GM23338 (cell line): ENCODE measurements at regions not wholly inside any gene's neighbourhood (a gene's known extent, or its start where the extent isn't known, plus 50 kb on each side); places are given as distances from the start of the nearest gene placed in this dataset.

Experiments
- ATAC-seq: fragments of 200-7000 bp; cut with Tn5 transposase; 3 replicates; pipeline ENCODE4 v1.9.1; 2020
- DNase-seq: peaks from one replicate; pipeline ENCODE4 v3.0.0-alpha.2; 2015; ENCODE audit warnings: low spot score
- H2AFZ ChIP-seq: fragments of 200-600 bp; sonication (generic); 2 replicates; pipeline ENCODE4 v1.8.0; 2016; ENCODE audit warnings: antibody characterized with exemption, mild to moderate bottlenecking, moderate library complexity
- H3F3A ChIP-seq: fragments of 200-600 bp; sonication (generic); replicated peaks from 2 replicates; pipeline ENCODE4 v1.8.0; 2017; ENCODE audit warnings: antibody characterized with exemption, mixed run types, low read depth
- H3K27ac ChIP-seq: fragments of 200-600 bp; sonication (generic); 2 replicates; pipeline ENCODE4 v1.6.1; 2016; ENCODE audit warnings: low read depth
- H3K27me3 ChIP-seq: fragments of 200-600 bp; sonication (generic); 2 replicates; pipeline ENCODE4 v1.8.0; 2016; ENCODE audit warnings: mild to moderate bottlenecking, mixed run types, moderate library complexity; ENCODE audit not compliant: insufficient read depth
- H3K36me3 ChIP-seq: fragments of 200-600 bp; sonication (generic); 2 replicates; pipeline ENCODE4 v1.8.0; 2016; ENCODE audit warnings: mild to moderate bottlenecking; ENCODE audit not compliant: insufficient read depth
- H3K4me1 ChIP-seq: fragments of 200-600 bp; sonication (generic); 2 replicates; pipeline ENCODE4 v1.8.0; 2016; ENCODE audit warnings: mild to moderate bottlenecking, moderate library complexity; ENCODE audit not compliant: insufficient read depth
- H3K4me2 ChIP-seq: fragments of 200-600 bp; sonication (generic); 2 replicates; pipeline ENCODE4 v1.7.1; 2017; ENCODE audit warnings: mixed run types
- H3K4me3 ChIP-seq: fragments of 200-600 bp; sonication (generic); 2 replicates; pipeline ENCODE4 v1.6.1; 2016; ENCODE audit warnings: mixed run types
- H3K79me2 ChIP-seq: fragments of 200-600 bp; sonication (generic); replicated peaks from 2 replicates; pipeline ENCODE4 v1.8.0; 2017; ENCODE audit warnings: mild to moderate bottlenecking; ENCODE audit not compliant: insufficient read depth
- H3K9me2 ChIP-seq: fragments of 200-600 bp; sonication (generic); 2 replicates; pipeline ENCODE4 v1.8.0; 2017; ENCODE audit not compliant: insufficient read depth
- H4K20me1 ChIP-seq: fragments of 200-600 bp; sonication (generic); replicated peaks from 2 replicates; pipeline ENCODE4 v1.8.0; 2017; ENCODE audit warnings: mild to moderate bottlenecking; ENCODE audit not compliant: insufficient read depth
- H3K27ac Mint-ChIP-seq: 2 replicates; pipeline ENCODE4 v1.8.0; 2020; ENCODE audit warnings: inconsistent platforms, mild to moderate bottlenecking, moderate library complexity, mixed read lengths
- H3K27me3 Mint-ChIP-seq: 3 replicates; pipeline ENCODE4 v1.8.0; 2022; ENCODE audit warnings: low read depth, mild to moderate bottlenecking, moderate library complexity, mixed read lengths, inconsistent platforms; ENCODE audit not compliant: insufficient read depth, poor library complexity
- H3K36me3 Mint-ChIP-seq: 3 replicates; pipeline ENCODE4 v1.8.0; 2021; ENCODE audit warnings: low read depth, mild to moderate bottlenecking, inconsistent platforms, moderate library complexity, mixed read lengths
- H3K4me1 Mint-ChIP-seq: 3 replicates; pipeline ENCODE4 v1.8.0; 2020; ENCODE audit warnings: mild to moderate bottlenecking, inconsistent platforms, mixed read lengths
- H3K4me3 Mint-ChIP-seq: 3 replicates; pipeline ENCODE4 v1.8.0; 2021; ENCODE audit warnings: moderate library complexity, mild to moderate bottlenecking, inconsistent platforms, mixed read lengths
- H3K9me3 Mint-ChIP-seq: 3 replicates; pipeline ENCODE4 v1.8.0; 2020; ENCODE audit warnings: moderate library complexity, mild to moderate bottlenecking, inconsistent platforms, mixed read lengths
- CREB1 ChIP-seq: fragments of 250-450 bp; sonication (Bioruptor Pico); IDR thresholded peaks from 2 replicates; pipeline ENCODE4 v1.5.0; 2020; ENCODE audit warnings: low read depth, mild to moderate bottlenecking, moderate library complexity
- CTCF ChIP-seq, 2 experiments: fragments of 200-600 bp in 1 of 2; sonication (generic) in 1 of 2; conservative IDR thresholded peaks; 2 replicates each; pipeline versions ENCODE4 v1.5.1 to v1.6.1; 2016 to 2017; ENCODE audit warnings: antibody characterized with exemption in 2 of 2, low read depth in 2 of 2, mild to moderate bottlenecking in 2 of 2, moderate library complexity in 1 of 2
- EZH2 ChIP-seq: fragments of 200-600 bp; sonication (generic); IDR thresholded peaks from one replicate; pipeline ENCODE4 v1.8.0; 2017; ENCODE audit warnings: antibody characterized with exemption, mild to moderate bottlenecking, low read depth; ENCODE audit not compliant: unreplicated experiment
- EZH2phosphoT487 ChIP-seq: fragments of 200-600 bp; sonication (generic); IDR thresholded peaks from one replicate; pipeline ENCODE4 v1.8.1; 2018; ENCODE audit warnings: antibody characterized with exemption; ENCODE audit not compliant: unreplicated experiment
- JUNB ChIP-seq: IDR thresholded peaks from one replicate; pipeline ENCODE4 v1.6.1; 2016; ENCODE audit warnings: antibody characterized with exemption; ENCODE audit not compliant: unreplicated experiment
- NANOG ChIP-seq: IDR thresholded peaks from 2 replicates; pipeline ENCODE4 v1.6.1; 2016; ENCODE audit warnings: antibody characterized with exemption, borderline replicate concordance
- POLR2AphosphoS5 ChIP-seq: IDR thresholded peaks from 2 replicates; pipeline ENCODE4 v1.6.1; 2016; ENCODE audit warnings: antibody characterized with exemption, low read depth
- STAT1 ChIP-seq: IDR thresholded peaks from one replicate; pipeline ENCODE4 v1.6.1; 2016; ENCODE audit warnings: antibody characterized with exemption; ENCODE audit not compliant: unreplicated experiment
- ZNF114 ChIP-seq: fragments of 250-450 bp; sonication (Bioruptor Pico); IDR thresholded peaks from 2 replicates; pipeline ENCODE4 v1.5.0; 2020; ENCODE audit warnings: mild to moderate bottlenecking, moderate library complexity
- ZNF331 ChIP-seq: fragments of 250-450 bp; sonication (Bioruptor Pico); IDR thresholded peaks from 2 replicates; pipeline ENCODE4 v1.5.0; 2020; ENCODE audit warnings: low read depth, mild to moderate bottlenecking, moderate library complexity
- ZNF462 ChIP-seq: fragments of 250-450 bp; sonication (Bioruptor Pico); IDR thresholded peaks from 2 replicates; pipeline ENCODE4 v1.5.0; 2020; ENCODE audit warnings: mild to moderate bottlenecking, moderate library complexity
- TF ChIP-seq, protein P1 (sequence below): IDR thresholded peaks from 2 replicates; pipeline ENCODE4 v1.6.1; 2016; ENCODE audit warnings: antibody characterized with exemption
- TF ChIP-seq, protein P2 (sequence below): IDR thresholded peaks from one replicate; pipeline ENCODE4 v1.6.1; 2018; ENCODE audit warnings: antibody characterized with exemption; ENCODE audit not compliant: unreplicated experiment

DNA sequence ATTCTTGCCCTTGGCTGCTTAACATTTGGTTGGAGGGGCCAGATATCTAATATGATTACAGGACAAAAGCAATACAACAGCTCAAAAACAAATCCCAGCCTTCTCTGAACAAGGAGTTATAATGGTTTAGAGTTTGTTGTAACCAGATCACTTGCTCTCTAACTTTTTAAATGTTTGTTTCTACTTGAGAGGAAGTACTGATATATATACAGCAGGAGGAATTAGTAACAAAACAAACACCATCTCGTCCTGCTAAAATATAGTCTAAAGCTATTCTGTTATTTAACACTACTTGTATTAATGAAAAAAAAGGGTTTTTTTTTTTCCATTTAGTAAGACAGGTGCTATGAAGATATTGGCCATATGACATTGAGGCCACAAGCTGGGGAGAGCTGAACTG, 60.9 kb upstream of the TMEM17 start:
- Mint-ChIP-seq H3K9me3 (no peaks in the 10 kb centered on the region), H3K27ac (no peak overlapping the region), H3K36me3 (no peaks in the 10 kb centered on the region), H3K4me1 (peaks cover 15% of the 10 kb centered on the region), H3K4me3 (no peak overlapping the region), H3K27me3 (peaks cover 8% of the 10 kb centered on the region)
- Histone ChIP-seq H3K9me2 (no peaks in the 10 kb centered on the region), H3K79me2 (no peaks in the 10 kb centered on the region), H3F3A (no peaks in the 10 kb centered on the region), H3K4me3 (no peak overlapping the region), H3K36me3 (no peaks in the 10 kb centered on the region), H3K4me2 (no peak overlapping the region), H4K20me1 (no peaks in the 10 kb centered on the region), H3K27me3 (peaks cover 20% of the 10 kb centered on the region), H2AFZ (no peak overlapping the region), H3K27ac (no peak overlapping the region), H3K4me1 (peaks cover 12% of the 10 kb centered on the region)
- DNase-seq (no peak), ATAC-seq (no peak)
- TF ChIP-seq, protein P1, sequence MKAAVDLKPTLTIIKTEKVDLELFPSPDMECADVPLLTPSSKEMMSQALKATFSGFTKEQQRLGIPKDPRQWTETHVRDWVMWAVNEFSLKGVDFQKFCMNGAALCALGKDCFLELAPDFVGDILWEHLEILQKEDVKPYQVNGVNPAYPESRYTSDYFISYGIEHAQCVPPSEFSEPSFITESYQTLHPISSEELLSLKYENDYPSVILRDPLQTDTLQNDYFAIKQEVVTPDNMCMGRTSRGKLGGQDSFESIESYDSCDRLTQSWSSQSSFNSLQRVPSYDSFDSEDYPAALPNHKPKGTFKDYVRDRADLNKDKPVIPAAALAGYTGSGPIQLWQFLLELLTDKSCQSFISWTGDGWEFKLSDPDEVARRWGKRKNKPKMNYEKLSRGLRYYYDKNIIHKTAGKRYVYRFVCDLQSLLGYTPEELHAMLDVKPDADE, result no peak
- TF ChIP-seq POLR2AphosphoS5, result no peak
- TF ChIP-seq ZNF114, result no peak
- no peak for TF ChIP-seq JUNB
- TF ChIP-seq STAT1, result no peak
- TF ChIP-seq, protein P2, sequence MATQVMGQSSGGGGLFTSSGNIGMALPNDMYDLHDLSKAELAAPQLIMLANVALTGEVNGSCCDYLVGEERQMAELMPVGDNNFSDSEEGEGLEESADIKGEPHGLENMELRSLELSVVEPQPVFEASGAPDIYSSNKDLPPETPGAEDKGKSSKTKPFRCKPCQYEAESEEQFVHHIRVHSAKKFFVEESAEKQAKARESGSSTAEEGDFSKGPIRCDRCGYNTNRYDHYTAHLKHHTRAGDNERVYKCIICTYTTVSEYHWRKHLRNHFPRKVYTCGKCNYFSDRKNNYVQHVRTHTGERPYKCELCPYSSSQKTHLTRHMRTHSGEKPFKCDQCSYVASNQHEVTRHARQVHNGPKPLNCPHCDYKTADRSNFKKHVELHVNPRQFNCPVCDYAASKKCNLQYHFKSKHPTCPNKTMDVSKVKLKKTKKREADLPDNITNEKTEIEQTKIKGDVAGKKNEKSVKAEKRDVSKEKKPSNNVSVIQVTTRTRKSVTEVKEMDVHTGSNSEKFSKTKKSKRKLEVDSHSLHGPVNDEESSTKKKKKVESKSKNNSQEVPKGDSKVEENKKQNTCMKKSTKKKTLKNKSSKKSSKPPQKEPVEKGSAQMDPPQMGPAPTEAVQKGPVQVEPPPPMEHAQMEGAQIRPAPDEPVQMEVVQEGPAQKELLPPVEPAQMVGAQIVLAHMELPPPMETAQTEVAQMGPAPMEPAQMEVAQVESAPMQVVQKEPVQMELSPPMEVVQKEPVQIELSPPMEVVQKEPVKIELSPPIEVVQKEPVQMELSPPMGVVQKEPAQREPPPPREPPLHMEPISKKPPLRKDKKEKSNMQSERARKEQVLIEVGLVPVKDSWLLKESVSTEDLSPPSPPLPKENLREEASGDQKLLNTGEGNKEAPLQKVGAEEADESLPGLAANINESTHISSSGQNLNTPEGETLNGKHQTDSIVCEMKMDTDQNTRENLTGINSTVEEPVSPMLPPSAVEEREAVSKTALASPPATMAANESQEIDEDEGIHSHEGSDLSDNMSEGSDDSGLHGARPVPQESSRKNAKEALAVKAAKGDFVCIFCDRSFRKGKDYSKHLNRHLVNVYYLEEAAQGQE, result no peak
- TF ChIP-seq CREB1, result no peak
- no peak for TF ChIP-seq ZNF331 (CRISPR knock-in tag)
- TF ChIP-seq CTCF (conservative IDR thresholded peaks at IDR 0.05; ENCODE audit: low read depth in 2 of 2), result no peak
- no peak for TF ChIP-seq NANOG
- TF ChIP-seq EZH2phosphoT487, result no peak
- no peak for TF ChIP-seq ZNF462 (CRISPR knock-in tag)
- TF ChIP-seq EZH2, result no peak
